OCI-LY3 (cell line): ENCODE measurements at regions not wholly inside any gene's neighbourhood (a gene's known extent, or its start where the extent isn't known, plus 50 kb on each side); places are given as distances from the start of the nearest gene placed in this dataset.
"Not testable (repeated sequence)": the region's sequence is repeated elsewhere in the genome, so short reads cannot be mapped to it uniquely, and the experiment has no call there.

Experiments
- H2AFZ ChIP-seq: fragments of 200-600, 300-600 bp; shearing (Covaris generic); 2 replicates; pipeline ENCODE4 v1.6.0; 2014; ENCODE audit warnings: antibody characterized with exemption, low read depth, low read length
- H3K27ac ChIP-seq: fragments of 200-600, 300-600 bp; sonication (generic); 2 replicates; pipeline ENCODE4 v1.5.1; 2014; ENCODE audit warnings: mild to moderate bottlenecking, low read length, moderate library complexity, mixed read lengths
- H3K27me3 ChIP-seq: fragments of 200-600, 300-600 bp; sonication (generic); 2 replicates; pipeline ENCODE4 v1.6.1; 2014; ENCODE audit warnings: low read depth, low read length, mixed read lengths
- H3K36me3 ChIP-seq: fragments of 200-600, 300-600 bp; sonication (generic); replicated peaks from 2 replicates; pipeline ENCODE3; 2014; ENCODE audit warnings: low read depth, low read length, mixed read lengths
- H3K4me1 ChIP-seq: fragments of 300-600, 200-600 bp; sonication (generic); 2 replicates; pipeline ENCODE4 v1.6.1; 2014; ENCODE audit warnings: low read length, mixed read lengths
- H3K4me2 ChIP-seq: fragments of 200-600, 300-600 bp; sonication (generic); 2 replicates; pipeline ENCODE4 v1.6.1; 2014; ENCODE audit warnings: low read length, mixed read lengths
- H3K4me3 ChIP-seq: fragments of 300-600, 200-600 bp; sonication (generic); 2 replicates; pipeline ENCODE4 v1.5.1; 2014; ENCODE audit warnings: antibody characterized with exemption, mild to moderate bottlenecking, low read length, moderate library complexity
- H3K79me2 ChIP-seq: fragments of 300-600, 200-600 bp; shearing (Covaris generic); 2 replicates; pipeline ENCODE4 v1.6.1; 2014; ENCODE audit warnings: mild to moderate bottlenecking, low read length, mixed read lengths
- H3K9ac ChIP-seq: fragments of 300-600, 200-600 bp; shearing (Covaris generic); 2 replicates; pipeline ENCODE4 v1.6.0; 2014; ENCODE audit warnings: mild to moderate bottlenecking, low read length, moderate library complexity
- H3K9me3 ChIP-seq: fragments of 200-600, 300-600 bp; shearing (Covaris generic); 2 replicates; pipeline ENCODE4 v1.6.1; 2014; ENCODE audit warnings: low read length, mixed read lengths; ENCODE audit not compliant: insufficient read depth
- H4K20me1 ChIP-seq: fragments of 200-600, 300-600 bp; sonication (generic); 2 replicates; pipeline ENCODE4 v1.6.1; 2016; ENCODE audit warnings: low read length, mixed read lengths; ENCODE audit not compliant: insufficient read depth
- CTCF ChIP-seq: fragments of 200-600, 300-600 bp; sonication (generic); IDR thresholded peaks from 2 replicates; pipeline ENCODE4 v1.5.1; 2014; ENCODE audit warnings: antibody characterized with exemption, low read length, low read depth
- EZH2phosphoT487 ChIP-seq: fragments of 200-600 bp; shearing (Covaris generic); IDR thresholded peaks from 2 replicates; pipeline ENCODE4 v1.6.1; 2018; ENCODE audit warnings: antibody characterized with exemption, mixed run types, low read depth

GRCh38 chr9:94181408-94182181 is 77.5 kb upstream of the ZNF169 start:
- TF ChIP-seq EZH2phosphoT487 (no peak), CTCF (no peak)
- Histone ChIP-seq H3K27ac (no peak overlapping the region), H3K4me1 (peaks cover 40% of the 10 kb centered on the region), H3K27me3 (no peaks in the 10 kb centered on the region), H3K4me2 (no peak overlapping the region), H3K4me3 (no peak overlapping the region), H2AFZ (no peak overlapping the region), H3K9ac (no peak overlapping the region), H3K9me3 (no peaks in the 10 kb centered on the region), H4K20me1 (peaks cover 60% of the 10 kb centered on the region), H3K79me2 (peaks cover 46% of the 10 kb centered on the region), H3K36me3 (peaks cover 24% of the 10 kb centered on the region)

DNA sequence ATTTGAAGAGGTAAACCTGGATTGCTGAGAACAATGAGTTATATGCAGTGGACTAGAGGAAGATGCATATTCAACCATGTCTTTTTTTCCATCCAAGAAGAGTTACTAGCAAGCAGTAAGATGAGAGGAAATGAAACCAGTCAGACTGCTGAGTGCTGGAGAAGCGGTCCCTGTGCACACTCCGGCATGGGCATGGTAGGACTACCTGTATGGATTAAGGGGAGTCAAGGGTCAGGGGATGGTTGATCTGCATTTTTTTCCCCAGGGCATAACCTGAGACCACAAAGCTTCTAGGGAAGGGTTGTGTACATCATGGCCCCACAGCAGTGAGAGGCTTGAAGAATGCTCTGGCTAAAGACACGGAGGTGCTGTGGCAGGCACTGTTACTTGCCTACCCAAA is 76.6 kb upstream of the ZNF169 start:
- no peak overlapping the region for H3K9ac ChIP-seq
- H3K9me3 ChIP-seq = no peaks in the 10 kb centered on the region
- H3K79me2 ChIP-seq = peaks cover 37% of the 10 kb centered on the region
- no peak overlapping the region for H3K4me2 ChIP-seq
- no peak overlapping the region for H3K27ac ChIP-seq
- no peak overlapping the region for H3K4me3 ChIP-seq
- H3K27me3 ChIP-seq = no peaks in the 10 kb centered on the region
- peaks cover 31% of the 10 kb centered on the region for H3K4me1 ChIP-seq
- H2AFZ ChIP-seq = no peak overlapping the region
- H3K36me3 ChIP-seq = peaks cover 22% of the 10 kb centered on the region
- peaks cover 51% of the 10 kb centered on the region for H4K20me1 ChIP-seq
- TF ChIP-seq EZH2phosphoT487 = no peak
- TF ChIP-seq CTCF = no peak

DNA sequence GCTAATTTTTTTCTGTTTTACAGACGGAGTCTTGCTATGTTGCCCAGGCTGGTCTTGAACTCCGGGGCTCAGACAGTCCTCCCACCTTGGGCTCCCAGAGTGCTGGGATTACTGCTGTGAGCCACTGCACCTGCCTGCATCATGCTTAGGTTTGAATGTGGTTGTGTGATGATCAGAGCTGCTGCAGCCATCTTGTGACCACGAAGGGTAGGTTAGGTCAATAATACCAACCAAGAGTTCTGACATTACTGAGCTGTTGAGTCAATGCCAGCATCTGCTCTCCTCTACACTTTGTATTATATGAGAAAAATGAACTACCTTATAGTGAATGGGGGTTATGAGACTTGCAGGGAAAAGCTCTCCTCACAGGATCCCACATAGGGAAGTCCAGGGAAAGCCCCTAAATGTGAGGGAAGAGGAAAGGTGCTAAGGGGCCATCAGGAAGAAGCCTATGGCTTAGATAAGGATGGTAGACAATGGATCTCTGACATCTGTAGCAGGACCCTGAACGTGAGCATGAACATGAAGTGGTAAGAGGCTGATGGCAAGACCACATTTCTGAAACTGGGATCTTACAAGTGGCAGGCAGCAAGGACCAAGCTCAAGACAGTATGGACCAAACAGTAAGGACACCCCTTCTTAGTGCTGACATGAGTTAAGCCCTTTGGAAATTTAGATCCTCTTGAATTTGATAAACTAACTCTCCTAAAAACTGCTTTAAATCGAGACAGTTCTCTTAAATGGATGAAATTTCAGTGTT is 75.7 kb upstream of the ZNF169 start:
- peaks cover 25% of the 10 kb centered on the region for H3K36me3 ChIP-seq
- no peaks in the 10 kb centered on the region for H3K27me3 ChIP-seq
- peaks cover 30% of the 10 kb centered on the region for H3K79me2 ChIP-seq
- no peak overlapping the region for H3K9ac ChIP-seq
- TF ChIP-seq EZH2phosphoT487 (no peak), CTCF (no peak)
- no peaks in the 10 kb centered on the region for H3K9me3 ChIP-seq
- H3K4me3 ChIP-seq = no peak overlapping the region
- H3K27ac ChIP-seq = no peak overlapping the region
- no peak overlapping the region for H3K4me2 ChIP-seq
- peaks cover 23% of the 10 kb centered on the region for H3K4me1 ChIP-seq
- H4K20me1 ChIP-seq = peaks cover 43% of the 10 kb centered on the region
- no peak overlapping the region for H2AFZ ChIP-seq

DNA sequence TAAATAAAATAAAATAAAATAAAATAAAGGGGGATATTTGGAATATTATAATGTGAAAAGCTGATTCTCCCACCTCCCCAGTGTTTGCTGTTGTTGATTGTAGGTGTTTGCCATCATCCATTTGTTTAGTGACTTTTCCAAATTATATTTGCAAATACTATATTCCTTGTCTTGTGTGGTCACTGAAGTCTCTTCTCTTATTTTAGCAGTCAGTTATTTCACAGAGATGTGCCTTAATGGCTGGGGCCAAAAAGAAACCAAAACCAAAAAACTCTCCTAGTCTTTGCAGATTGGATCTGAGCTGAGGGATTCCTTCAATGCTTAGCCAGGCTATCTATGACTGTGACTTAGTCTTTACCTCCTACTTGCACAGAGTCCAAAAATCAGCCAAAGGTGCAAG is 70.9 kb upstream of the ZNF169 start:
- H3K4me1 ChIP-seq = no peaks in the 10 kb centered on the region
- no peaks in the 10 kb centered on the region for H3K9me3 ChIP-seq
- no peaks in the 10 kb centered on the region for H3K79me2 ChIP-seq
- no peak overlapping the region for H3K4me2 ChIP-seq
- no peaks in the 10 kb centered on the region for H3K27me3 ChIP-seq
- peaks cover 6% of the 10 kb centered on the region; the same call in 1 of the 2 replicates for H4K20me1 ChIP-seq
- H3K27ac ChIP-seq = no peak overlapping the region
- H2AFZ ChIP-seq = no peak overlapping the region
- peaks cover 19% of the 10 kb centered on the region for H3K36me3 ChIP-seq
- H3K4me3 ChIP-seq = no peak overlapping the region
- no peak for TF ChIP-seq CTCF
- TF ChIP-seq EZH2phosphoT487 = no peak
- no peak overlapping the region for H3K9ac ChIP-seq

- H3K36me3 ChIP-seq = peaks cover 20% of the 10 kb centered on the region
- H3K9ac ChIP-seq, H3K4me2 ChIP-seq, H3K4me1 ChIP-seq, H3K79me2 ChIP-seq, H3K27ac ChIP-seq, H3K9me3 ChIP-seq, H3K4me3 ChIP-seq, H4K20me1 ChIP-seq, H2AFZ ChIP-seq, H3K27me3 ChIP-seq: not testable (repeated sequence)
Observed at GRCh38 chr9:94191706-94192105, 67.4 kb upstream of the ZNF169 start.
